ENCODE measurements at regions not wholly inside any gene's neighbourhood (a gene's known extent, or its start where the extent isn't known, plus 50 kb on each side); places are given as distances from the start of the nearest gene placed in this dataset.

GRCh38 chr9:107118863-107119624, 164.0 kb upstream of the RAD23B start:
- DNase-seq: peak in 1 of 3 donors; percentile 63

DNA sequence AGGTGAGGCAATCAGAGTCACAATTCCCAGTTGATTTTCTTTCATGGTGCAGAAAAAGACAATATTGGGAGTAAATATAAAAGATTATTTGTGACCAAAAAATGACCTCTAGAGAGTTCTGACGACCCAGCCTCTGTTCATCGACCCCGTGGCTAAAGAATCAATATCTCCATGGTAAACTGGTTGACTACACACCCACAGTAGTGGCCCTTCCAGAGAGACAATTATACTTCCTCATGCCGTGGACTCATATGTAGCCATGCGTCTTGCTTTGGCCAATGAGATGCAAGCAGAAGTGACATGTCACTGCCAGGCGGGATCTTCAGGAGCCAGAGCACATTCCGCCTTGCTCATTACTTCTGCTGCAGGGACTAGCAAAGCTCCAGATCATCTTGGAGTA, 163.3 kb upstream of the RAD23B start:
- DNase-seq: no peak

DNA sequence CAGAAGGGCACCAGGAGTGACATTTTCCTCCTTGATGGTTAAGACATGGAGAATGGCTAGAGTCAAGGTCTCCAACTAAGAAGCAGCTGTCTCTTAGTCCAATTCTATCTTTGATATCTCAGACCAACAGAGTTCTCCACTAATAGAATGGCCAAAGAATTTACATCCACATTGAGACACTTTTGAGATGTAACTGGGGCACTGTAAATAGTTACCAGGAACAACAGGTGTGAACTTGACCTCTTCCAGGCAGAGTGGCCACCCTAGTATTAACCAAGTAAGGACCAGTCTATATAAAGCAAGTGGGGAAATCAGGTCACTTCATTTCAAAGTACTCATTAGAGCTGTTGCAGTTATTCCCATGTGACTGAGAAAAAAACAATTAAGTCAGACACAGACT, 159.7 kb upstream of the RAD23B start:
- DNase-seq: no peak

- DNase-seq: no peak
Observed at GRCh38 chr9:107127608-107128007, 155.5 kb upstream of the RAD23B start.

- no peak for DNase-seq
Observed at GRCh38 chr9:107131108-107131799, 151.8 kb upstream of the RAD23B start.

GRCh38 chr9:107136296-107136695, 146.8 kb upstream of the RAD23B start:
- no peak for DNase-seq

DNA sequence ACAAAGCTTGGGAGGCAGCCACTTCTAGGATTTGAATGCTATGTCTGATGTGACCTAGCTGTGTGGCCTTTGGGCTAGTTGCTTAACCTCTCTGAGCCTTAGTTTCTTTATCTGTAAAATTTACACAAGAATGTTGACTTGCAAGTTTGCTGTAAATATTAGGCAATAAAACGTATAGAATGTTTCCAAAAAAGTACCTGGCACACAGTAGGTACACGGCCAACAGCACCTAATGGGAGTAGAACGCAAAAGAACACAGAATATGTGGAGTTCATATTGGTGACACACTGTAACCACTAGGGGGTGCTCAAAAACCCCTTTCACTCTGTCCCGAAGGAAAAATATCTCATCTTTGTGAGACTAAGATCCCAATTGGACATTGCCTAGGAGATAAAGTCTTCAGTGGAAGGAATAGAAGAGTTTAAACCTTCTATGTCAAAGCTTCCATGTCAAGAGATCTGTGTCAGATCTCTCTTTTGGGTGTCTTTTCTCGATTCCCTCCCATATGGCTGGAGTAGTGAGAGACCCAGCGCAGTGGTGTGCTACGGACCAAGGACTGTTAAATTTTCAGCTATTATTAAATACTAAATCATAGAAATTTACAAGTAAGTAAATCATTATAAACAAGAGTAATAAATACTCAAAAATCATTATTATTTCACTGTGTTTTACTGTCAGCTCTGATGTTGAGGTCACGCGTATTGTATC, 145.4 kb upstream of the RAD23B start:
- DNase-seq: peak in 1 of 3 donors; percentile 20

DNA sequence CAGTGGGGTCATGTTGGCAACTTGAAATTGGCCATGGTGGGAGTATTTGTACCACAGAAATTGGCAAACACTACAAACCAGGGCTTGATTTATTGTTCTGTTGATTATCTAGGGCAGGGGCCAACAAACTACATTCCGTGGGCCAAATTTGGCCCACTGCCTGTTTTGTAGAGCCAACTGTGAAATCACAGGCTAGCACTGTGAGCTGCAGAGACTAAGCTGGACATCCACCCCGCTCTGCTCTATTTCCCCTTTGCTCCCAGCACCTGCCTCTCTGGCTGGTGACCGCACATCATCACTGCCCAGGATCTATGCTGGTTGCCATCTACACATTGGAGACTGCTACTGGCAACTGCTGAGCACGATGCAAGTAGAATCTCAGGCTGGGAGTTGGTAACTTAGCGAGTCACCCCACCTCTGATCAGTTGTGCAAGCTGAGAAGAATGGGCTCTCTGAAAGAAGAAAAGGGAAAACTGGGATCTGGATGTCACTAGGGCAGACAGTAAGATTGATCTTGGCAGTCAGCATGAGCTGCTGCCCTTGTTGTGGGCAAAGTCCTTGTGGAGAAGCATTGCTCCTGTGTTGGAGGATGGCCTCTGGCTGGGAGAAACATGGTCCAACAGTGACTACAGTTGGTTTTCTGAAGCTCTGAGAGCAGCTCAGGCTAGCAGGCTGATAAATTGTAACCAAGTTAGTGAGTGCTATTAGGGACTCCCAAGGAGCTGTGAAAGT, 144.7 kb upstream of the RAD23B start:
- peak in 2 of 3 donors; percentile 29 to 35 for DNase-seq

DNA sequence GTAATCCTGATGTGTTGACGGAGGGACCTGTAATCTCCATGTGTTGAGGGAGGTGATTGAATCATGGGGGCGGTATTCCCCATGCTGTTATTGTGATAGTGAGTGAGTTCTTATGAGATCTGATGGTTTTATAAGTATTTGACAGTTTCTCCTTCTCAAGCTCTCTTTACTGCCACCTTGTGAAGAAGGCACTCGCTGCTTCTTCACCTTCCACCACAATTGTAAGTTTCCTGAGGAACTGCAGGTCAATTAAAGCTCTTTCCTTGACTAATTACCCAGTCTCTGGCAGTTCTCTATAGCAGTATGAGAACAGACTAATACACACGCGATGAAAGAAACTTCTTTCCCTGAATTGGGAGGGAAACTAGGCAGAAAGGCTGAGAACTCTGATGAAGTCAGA, 141.1 kb upstream of the RAD23B start:
- DNase-seq: no peak

DNA sequence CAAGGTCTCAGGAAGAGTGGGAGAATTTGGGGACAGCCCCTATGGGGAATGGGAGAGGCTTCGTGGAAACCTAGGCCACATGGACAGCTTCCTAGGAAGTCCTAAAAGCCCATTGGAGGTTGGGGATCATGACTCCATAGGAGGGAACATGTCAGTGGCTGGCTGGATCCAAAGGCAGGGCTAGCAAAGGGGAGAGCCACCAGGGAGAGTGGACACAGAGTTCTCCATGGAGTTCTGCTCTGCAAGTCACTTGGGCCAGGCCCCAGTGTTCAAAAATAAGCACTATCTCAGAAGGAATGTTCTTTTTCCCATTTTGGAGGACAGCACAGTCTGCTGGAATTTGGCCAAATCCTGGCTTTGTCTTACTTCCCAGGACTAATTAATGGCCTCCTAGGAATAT, 140.6 kb upstream of the RAD23B start:
- DNase-seq: no peak

- DNase-seq: no peak
Observed at GRCh38 chr9:107142896-107143603, 140.0 kb upstream of the RAD23B start.

DNA sequence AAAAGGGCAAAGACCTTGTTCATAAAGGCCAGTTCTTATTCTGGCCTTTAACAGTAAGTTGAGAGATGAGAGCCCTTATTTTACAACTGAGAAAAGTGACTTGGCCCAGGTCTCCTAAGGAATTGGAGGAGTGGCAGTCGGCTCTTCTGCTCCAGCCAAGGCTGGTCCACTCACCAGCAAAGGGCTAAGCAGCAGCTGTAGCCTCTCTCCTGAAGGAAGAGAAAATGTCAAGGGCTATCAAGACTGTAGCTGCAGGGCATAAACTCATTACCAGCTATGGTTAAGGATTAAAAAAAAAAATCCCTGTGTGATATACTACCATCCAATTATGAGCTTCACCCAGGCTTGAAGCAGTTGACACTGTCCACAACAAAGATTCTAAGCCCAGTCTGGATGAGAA, 138.6 kb upstream of the RAD23B start:
- no peak for DNase-seq

DNA sequence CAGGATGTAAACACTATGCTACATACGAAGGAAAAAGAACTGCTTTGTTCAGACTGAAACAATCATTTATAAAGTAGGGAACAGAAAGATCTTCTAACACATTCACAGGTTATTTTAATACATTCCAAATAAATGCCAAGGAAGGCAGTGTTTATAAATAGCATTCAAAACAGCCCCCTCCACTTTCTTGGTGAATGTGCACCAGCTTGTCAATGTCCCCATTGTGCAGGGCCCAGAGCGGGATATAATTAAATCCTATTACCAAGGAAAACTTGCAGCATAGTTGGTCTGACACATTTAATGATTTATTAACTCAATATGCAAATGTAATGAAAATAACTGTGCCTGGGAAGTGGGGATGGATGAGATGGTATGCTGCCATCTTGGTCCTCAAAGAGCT, 135.9 kb upstream of the RAD23B start:
- no peak for DNase-seq

GRCh38 chr9:107148216-107148615, 134.9 kb upstream of the RAD23B start:
- DNase-seq: no peak

GRCh38 chr9:107149756-107150155, 133.3 kb upstream of the RAD23B start:
- DNase-seq: no peak

GRCh38 chr9:107153336-107153735, 129.7 kb upstream of the RAD23B start:
- DNase-seq: no peak

- DNase-seq: no peak
Observed at GRCh38 chr9:107154291-107154690, 128.8 kb upstream of the RAD23B start.

GRCh38 chr9:107154766-107155165, 128.3 kb upstream of the RAD23B start:
- no peak for DNase-seq

- DNase-seq: no peak
Observed at GRCh38 chr9:107155244-107155817, 127.7 kb upstream of the RAD23B start.

DNA sequence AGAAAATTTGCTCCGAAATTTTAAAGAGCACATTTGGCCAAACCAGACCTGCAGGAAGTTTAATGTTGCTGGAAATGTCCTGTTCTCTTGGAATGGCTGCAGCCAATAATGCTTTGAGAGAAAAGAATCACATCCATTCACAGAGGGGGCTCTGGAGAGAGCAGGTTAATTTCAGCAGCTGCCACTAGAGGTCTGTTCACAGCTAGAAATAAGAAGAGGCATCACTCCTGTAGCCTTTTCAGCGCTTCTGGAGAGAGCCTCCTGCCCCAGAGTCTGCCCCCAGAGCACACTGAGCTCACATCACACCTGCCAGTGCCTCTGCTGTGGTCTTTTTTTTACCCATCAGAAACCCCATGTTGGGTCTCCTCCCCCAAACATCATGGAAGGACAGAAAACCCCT, 124.8 kb upstream of the RAD23B start:
- peak in 1 of 3 donors; percentile 58 for DNase-seq

GRCh38 chr9:107161338-107161737, 121.7 kb upstream of the RAD23B start:
- no peak for DNase-seq
